HepG2 (cell line): ENCODE measurements at regions not wholly inside any gene's neighbourhood (a gene's known extent, or its start where the extent isn't known, plus 50 kb on each side); places are given as distances from the start of the nearest gene placed in this dataset.

Experiments used
- CREM ChIP-seq, 2 experiments: sonication (generic) in 1 of 2; formaldehyde crosslinking in 1 of 2; IDR thresholded peaks; 2 replicates each; pipeline versions ENCODE4 v1.4.0 to v1.6.1; 2016 to 2020; ENCODE audit warnings: antibody characterized with exemption in 1 of 2, mild to moderate bottlenecking in 1 of 2, missing genetic modification reagents in 1 of 2
- FOXC1 ChIP-seq: sonication (generic); formaldehyde crosslinking; IDR thresholded peaks from 2 replicates; pipeline ENCODE4 v1.8.0; 2022; ENCODE audit warnings: mild to moderate bottlenecking, missing genetic modification reagents, borderline replicate concordance
- KLF6 ChIP-seq: IDR thresholded peaks from 2 replicates; pipeline ENCODE4 v1.8.0; 2016; ENCODE audit warnings: missing biosample characterization, missing genetic modification reagents
- MEIS1 ChIP-seq: sonication (generic); formaldehyde crosslinking; IDR thresholded peaks from 2 replicates; pipeline ENCODE4 v1.9.0; 2021; ENCODE audit warnings: mild to moderate bottlenecking, missing genetic modification reagents, moderate library complexity, borderline replicate concordance
- NFE2L2 ChIP-seq: fragments of 150-350 bp; IDR thresholded peaks from 2 replicates; pipeline ENCODE4 v1.6.1; 2014; ENCODE audit warnings: low read length
- NR3C1 ChIP-seq: sonication (generic); formaldehyde crosslinking; IDR thresholded peaks from 2 replicates; pipeline ENCODE4 v1.4.0; 2020; ENCODE audit warnings: missing genetic modification reagents
- RXRB ChIP-seq: IDR thresholded peaks from 2 replicates; pipeline ENCODE4 v1.6.1; 2016; ENCODE audit warnings: borderline replicate concordance, missing genetic modification reagents, missing compliant biosample characterization
- SMYD3 ChIP-seq: sonication (generic); formaldehyde crosslinking; IDR thresholded peaks from 2 replicates; pipeline ENCODE4 v1.8.1; 2023; ENCODE audit warnings: mild to moderate bottlenecking, missing genetic modification reagents
- SRSF1 ChIP-seq: fragments of 200-400 bp; formaldehyde crosslinking; optimal IDR thresholded peaks from 2 replicates; pipeline ENCODE3; 2017; ENCODE audit warnings: mild to moderate bottlenecking, low read depth, low read length, moderate library complexity
- ZIK1 ChIP-seq: sonication (generic); formaldehyde crosslinking; IDR thresholded peaks from 2 replicates; pipeline ENCODE4 v1.5.0; 2020; ENCODE audit warnings: mild to moderate bottlenecking, low read depth, missing genetic modification reagents, borderline replicate concordance
- ZNF124 ChIP-seq: sonication (generic); formaldehyde crosslinking; IDR thresholded peaks from 2 replicates; pipeline ENCODE4 v1.4.0; 2020; ENCODE audit warnings: missing genetic modification reagents
- ZNF143 ChIP-seq: sonication (generic); formaldehyde crosslinking; IDR thresholded peaks from 2 replicates; pipeline ENCODE4 v1.4.0; 2020; ENCODE audit warnings: missing genetic modification reagents
- ZNF577 ChIP-seq: sonication (generic); formaldehyde crosslinking; IDR thresholded peaks from 2 replicates; pipeline ENCODE4 v1.4.0; 2020; ENCODE audit warnings: mild to moderate bottlenecking, low read depth, missing genetic modification reagents, borderline replicate concordance
- TF ChIP-seq, protein P1 (sequence below): sonication (generic); formaldehyde crosslinking; conservative IDR thresholded peaks from 2 replicates; pipeline ENCODE4 v1.4.0; 2020; ENCODE audit warnings: missing genetic modification reagents
- TF ChIP-seq, protein P2 (sequence below): sonication (generic); formaldehyde crosslinking; IDR thresholded peaks from 2 replicates; pipeline ENCODE4 v1.9.0; 2021; ENCODE audit warnings: missing genetic modification reagents, mild to moderate bottlenecking, borderline replicate concordance
- TF ChIP-seq, protein P3 (sequence below): sonication (generic); formaldehyde crosslinking; IDR thresholded peaks from 2 replicates; pipeline ENCODE4 v1.5.0; 2020; ENCODE audit warnings: missing genetic modification reagents, mild to moderate bottlenecking, borderline replicate concordance
- TF ChIP-seq, protein P4 (sequence below): sonication (generic); formaldehyde crosslinking; IDR thresholded peaks from 2 replicates; pipeline ENCODE4 v1.5.1; 2020; ENCODE audit warnings: mild to moderate bottlenecking, missing genetic modification reagents, borderline replicate concordance
- TF ChIP-seq, protein P5 (sequence below): IDR thresholded peaks from 2 replicates; pipeline ENCODE4 v1.6.1; 2018; ENCODE audit warnings: missing genetic modification reagents, mild to moderate bottlenecking, missing compliant biosample characterization

DNA sequence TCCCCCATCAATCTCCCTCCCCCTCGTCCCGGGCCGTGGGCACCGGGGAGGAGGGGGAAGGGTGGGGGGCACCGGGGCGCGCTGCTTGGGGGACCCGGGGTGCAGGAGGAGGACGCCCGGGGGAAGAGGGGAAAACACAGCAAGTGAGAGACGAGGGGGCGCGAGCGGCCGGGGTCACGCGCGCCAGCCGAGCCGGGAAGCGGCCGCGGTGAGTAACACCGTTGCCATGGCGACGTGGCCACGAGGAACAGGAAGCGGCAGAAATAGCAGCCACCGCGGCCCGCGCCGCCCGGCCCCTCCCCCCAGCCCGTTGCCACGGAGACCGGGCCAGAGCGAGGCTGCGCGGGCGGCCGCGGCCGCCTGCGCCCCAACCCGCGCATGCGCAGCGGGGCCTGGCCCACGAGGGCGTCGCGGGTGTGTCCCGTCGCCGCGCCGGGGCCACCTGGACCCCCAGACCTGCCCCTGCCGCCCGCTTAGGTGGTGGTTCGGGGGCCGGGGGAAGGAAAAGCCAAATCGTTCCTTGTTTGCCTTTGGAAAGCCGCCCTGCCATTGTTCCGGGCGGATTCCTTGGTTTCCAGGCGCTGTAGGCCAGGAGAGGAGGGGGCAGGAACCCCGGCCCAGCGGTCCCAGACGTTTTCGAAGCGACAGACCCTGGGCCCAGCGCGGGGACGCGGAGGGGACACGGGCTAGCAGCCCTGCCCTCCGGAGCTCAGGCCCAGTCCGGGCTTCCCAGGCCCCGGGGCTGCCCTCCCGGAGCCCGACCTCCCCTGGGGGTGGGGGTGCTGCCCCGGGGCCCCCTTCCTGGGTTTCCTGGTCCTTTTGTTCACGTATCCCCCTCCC is 207.1 kb downstream of the C9orf50 start (continued):
- TF ChIP-seq ZNF124 (CRISPR knock-in tag) (0 out of 2 replicates have a peak, but pooled peaks have one; percentile 10), ZIK1 (CRISPR knock-in tag) (no peak), FOXC1 (CRISPR knock-in tag) (no peak), SMYD3 (no peak), SRSF1 (peak; percentile 84), ZNF143 (CRISPR knock-in tag) (0 out of 2 replicates have a peak, but pooled peaks have one; percentile 13), ZNF577 (CRISPR knock-in tag) (no peak), KLF6 (CRISPR knock-in tag) (no peak), NFE2L2 (no peak), NR3C1 (CRISPR knock-in tag) (no peak), MEIS1 (no peak), CREM (IDR thresholded peaks at IDR 0.05) (no peak), CREM (CRISPR knock-in tag; IDR thresholded peaks at IDR 0.05) (no peak), RXRB (CRISPR knock-in tag) (no peak)
- TF ChIP-seq, protein P1, sequence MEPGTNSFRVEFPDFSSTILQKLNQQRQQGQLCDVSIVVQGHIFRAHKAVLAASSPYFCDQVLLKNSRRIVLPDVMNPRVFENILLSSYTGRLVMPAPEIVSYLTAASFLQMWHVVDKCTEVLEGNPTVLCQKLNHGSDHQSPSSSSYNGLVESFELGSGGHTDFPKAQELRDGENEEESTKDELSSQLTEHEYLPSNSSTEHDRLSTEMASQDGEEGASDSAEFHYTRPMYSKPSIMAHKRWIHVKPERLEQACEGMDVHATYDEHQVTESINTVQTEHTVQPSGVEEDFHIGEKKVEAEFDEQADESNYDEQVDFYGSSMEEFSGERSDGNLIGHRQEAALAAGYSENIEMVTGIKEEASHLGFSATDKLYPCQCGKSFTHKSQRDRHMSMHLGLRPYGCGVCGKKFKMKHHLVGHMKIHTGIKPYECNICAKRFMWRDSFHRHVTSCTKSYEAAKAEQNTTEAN: no peak
- TF ChIP-seq, protein P2, sequence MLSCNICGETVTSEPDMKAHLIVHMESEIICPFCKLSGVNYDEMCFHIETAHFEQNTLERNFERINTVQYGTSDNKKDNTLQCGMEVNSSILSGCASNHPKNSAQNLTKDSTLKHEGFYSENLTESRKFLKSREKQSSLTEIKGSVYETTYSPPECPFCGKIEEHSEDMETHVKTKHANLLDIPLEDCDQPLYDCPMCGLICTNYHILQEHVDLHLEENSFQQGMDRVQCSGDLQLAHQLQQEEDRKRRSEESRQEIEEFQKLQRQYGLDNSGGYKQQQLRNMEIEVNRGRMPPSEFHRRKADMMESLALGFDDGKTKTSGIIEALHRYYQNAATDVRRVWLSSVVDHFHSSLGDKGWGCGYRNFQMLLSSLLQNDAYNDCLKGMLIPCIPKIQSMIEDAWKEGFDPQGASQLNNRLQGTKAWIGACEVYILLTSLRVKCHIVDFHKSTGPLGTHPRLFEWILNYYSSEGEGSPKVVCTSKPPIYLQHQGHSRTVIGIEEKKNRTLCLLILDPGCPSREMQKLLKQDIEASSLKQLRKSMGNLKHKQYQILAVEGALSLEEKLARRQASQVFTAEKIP (CRISPR knock-in tag): no peak
- TF ChIP-seq, protein P3, sequence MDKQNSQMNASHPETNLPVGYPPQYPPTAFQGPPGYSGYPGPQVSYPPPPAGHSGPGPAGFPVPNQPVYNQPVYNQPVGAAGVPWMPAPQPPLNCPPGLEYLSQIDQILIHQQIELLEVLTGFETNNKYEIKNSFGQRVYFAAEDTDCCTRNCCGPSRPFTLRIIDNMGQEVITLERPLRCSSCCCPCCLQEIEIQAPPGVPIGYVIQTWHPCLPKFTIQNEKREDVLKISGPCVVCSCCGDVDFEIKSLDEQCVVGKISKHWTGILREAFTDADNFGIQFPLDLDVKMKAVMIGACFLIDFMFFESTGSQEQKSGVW (CRISPR knock-in tag): no peak
- TF ChIP-seq, protein P4, sequence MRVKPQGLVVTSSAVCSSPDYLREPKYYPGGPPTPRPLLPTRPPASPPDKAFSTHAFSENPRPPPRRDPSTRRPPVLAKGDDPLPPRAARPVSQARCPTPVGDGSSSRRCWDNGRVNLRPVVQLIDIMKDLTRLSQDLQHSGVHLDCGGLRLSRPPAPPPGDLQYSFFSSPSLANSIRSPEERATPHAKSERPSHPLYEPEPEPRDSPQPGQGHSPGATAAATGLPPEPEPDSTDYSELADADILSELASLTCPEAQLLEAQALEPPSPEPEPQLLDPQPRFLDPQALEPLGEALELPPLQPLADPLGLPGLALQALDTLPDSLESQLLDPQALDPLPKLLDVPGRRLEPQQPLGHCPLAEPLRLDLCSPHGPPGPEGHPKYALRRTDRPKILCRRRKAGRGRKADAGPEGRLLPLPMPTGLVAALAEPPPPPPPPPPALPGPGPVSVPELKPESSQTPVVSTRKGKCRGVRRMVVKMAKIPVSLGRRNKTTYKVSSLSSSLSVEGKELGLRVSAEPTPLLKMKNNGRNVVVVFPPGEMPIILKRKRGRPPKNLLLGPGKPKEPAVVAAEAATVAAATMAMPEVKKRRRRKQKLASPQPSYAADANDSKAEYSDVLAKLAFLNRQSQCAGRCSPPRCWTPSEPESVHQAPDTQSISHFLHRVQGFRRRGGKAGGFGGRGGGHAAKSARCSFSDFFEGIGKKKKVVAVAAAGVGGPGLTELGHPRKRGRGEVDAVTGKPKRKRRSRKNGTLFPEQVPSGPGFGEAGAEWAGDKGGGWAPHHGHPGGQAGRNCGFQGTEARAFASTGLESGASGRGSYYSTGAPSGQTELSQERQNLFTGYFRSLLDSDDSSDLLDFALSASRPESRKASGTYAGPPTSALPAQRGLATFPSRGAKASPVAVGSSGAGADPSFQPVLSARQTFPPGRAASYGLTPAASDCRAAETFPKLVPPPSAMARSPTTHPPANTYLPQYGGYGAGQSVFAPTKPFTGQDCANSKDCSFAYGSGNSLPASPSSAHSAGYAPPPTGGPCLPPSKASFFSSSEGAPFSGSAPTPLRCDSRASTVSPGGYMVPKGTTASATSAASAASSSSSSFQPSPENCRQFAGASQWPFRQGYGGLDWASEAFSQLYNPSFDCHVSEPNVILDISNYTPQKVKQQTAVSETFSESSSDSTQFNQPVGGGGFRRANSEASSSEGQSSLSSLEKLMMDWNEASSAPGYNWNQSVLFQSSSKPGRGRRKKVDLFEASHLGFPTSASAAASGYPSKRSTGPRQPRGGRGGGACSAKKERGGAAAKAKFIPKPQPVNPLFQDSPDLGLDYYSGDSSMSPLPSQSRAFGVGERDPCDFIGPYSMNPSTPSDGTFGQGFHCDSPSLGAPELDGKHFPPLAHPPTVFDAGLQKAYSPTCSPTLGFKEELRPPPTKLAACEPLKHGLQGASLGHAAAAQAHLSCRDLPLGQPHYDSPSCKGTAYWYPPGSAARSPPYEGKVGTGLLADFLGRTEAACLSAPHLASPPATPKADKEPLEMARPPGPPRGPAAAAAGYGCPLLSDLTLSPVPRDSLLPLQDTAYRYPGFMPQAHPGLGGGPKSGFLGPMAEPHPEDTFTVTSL (CRISPR knock-in tag): no peak; the same call in 1 of the 2 replicates
- TF ChIP-seq, protein P5, sequence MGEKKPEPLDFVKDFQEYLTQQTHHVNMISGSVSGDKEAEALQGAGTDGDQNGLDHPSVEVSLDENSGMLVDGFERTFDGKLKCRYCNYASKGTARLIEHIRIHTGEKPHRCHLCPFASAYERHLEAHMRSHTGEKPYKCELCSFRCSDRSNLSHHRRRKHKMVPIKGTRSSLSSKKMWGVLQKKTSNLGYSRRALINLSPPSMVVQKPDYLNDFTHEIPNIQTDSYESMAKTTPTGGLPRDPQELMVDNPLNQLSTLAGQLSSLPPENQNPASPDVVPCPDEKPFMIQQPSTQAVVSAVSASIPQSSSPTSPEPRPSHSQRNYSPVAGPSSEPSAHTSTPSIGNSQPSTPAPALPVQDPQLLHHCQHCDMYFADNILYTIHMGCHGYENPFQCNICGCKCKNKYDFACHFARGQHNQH (CRISPR knock-in tag): no peak
